ENCODE measurements at regions not wholly inside any gene's neighbourhood (a gene's known extent, or its start where the extent isn't known, plus 50 kb on each side); places are given as distances from the start of the nearest gene placed in this dataset.

- TF ChIP-seq CTCF (IDR thresholded peaks at IDR 0.05), result no peak
- TF ChIP-seq POLR2A (IDR thresholded peaks at IDR 0.05), result no peak
Observed at GRCh38 chr5:143634689-143635088, 177.3 kb upstream of the HMHB1 start.
